ENCODE measurements at regions not wholly inside any gene's neighbourhood (a gene's known extent, or its start where the extent isn't known, plus 50 kb on each side); places are given as distances from the start of the nearest gene placed in this dataset.

GRCh38 chr2:22290302-22290701 is 1094.7 kb upstream of the KLHL29 start:
- Histone ChIP-seq H3K9me3 (no peaks in the 10 kb centered on the region), H3K27ac (no peak overlapping the region), H3K36me3 (no peaks in the 10 kb centered on the region), H3K27me3 (no peaks in the 10 kb centered on the region), H3K4me1 (no peaks in the 10 kb centered on the region), H3K4me3 (no peak overlapping the region)
- 59 to 86% (median 73%) methylated on average over 1 of the region's 1 CpG for WGBS, 5 donors
- intact Hi-C loops (cut with DNase I; ENCODE audit: low total_unique reads): no loop called here
- DNase-seq: no peak
- TF ChIP-seq POLR2A (IDR thresholded peaks at IDR 0.05) (no peak), EP300 (IDR thresholded peaks at IDR 0.05) (no peak), POLR2AphosphoS5 (IDR thresholded peaks at IDR 0.05) (no peak)
- TF ChIP-seq, protein P1, sequence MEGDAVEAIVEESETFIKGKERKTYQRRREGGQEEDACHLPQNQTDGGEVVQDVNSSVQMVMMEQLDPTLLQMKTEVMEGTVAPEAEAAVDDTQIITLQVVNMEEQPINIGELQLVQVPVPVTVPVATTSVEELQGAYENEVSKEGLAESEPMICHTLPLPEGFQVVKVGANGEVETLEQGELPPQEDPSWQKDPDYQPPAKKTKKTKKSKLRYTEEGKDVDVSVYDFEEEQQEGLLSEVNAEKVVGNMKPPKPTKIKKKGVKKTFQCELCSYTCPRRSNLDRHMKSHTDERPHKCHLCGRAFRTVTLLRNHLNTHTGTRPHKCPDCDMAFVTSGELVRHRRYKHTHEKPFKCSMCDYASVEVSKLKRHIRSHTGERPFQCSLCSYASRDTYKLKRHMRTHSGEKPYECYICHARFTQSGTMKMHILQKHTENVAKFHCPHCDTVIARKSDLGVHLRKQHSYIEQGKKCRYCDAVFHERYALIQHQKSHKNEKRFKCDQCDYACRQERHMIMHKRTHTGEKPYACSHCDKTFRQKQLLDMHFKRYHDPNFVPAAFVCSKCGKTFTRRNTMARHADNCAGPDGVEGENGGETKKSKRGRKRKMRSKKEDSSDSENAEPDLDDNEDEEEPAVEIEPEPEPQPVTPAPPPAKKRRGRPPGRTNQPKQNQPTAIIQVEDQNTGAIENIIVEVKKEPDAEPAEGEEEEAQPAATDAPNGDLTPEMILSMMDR (IDR thresholded peaks at IDR 0.05): no peak

- WGBS, 5 donors: 67 to 73% (median 72%) methylated on average over 4 of the region's 4 CpGs
- intact Hi-C loops (cut with DNase I; ENCODE audit: low total_unique reads): no loop called here
- H3K9me3 ChIP-seq: no peaks in the 10 kb centered on the region
- H3K4me1 ChIP-seq: no peaks in the 10 kb centered on the region
- no peak overlapping the region for H3K4me3 ChIP-seq
- TF ChIP-seq, protein P1 (IDR thresholded peaks at IDR 0.05): no peak
- TF ChIP-seq POLR2A (IDR thresholded peaks at IDR 0.05) (no peak), POLR2AphosphoS5 (IDR thresholded peaks at IDR 0.05) (no peak), EP300 (IDR thresholded peaks at IDR 0.05) (no peak)
- H3K36me3 ChIP-seq: no peaks in the 10 kb centered on the region
- no peak overlapping the region for H3K27ac ChIP-seq
- no peak for DNase-seq
- H3K27me3 ChIP-seq: no peaks in the 10 kb centered on the region
Observed at GRCh38 chr2:22290909-22291473, 1094.0 kb upstream of the KLHL29 start.

DNA sequence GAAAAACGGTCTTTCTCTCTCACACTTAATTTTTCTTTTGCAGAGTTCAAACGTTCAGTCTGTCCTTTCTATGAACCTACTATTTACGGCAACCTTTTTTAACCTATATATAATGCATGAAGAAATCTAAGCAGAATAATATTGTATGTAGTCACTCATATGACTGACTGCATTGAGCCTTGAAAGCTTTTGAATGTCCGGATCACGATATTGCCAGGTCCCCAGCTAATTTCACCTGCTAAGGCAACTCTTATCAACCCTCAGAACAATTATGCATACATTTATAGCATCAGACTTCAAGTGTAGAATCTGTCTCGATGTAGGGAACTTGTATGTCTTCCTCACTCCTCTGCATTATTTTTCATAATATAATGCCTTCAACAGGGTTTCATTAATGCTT is 1083.8 kb upstream of the KLHL29 start:
- DNase-seq: no peak
- no peaks in the 10 kb centered on the region for H3K36me3 ChIP-seq
- intact Hi-C loops (cut with DNase I; ENCODE audit: low total_unique reads): no loop called here
- H3K27me3 ChIP-seq: no peaks in the 10 kb centered on the region
- H3K4me1 ChIP-seq: no peaks in the 10 kb centered on the region
- peaks cover 4 to 15% (median 10%) of the 10 kb centered on the region in 4 donors for H3K9me3 ChIP-seq
- TF ChIP-seq POLR2AphosphoS5 (IDR thresholded peaks at IDR 0.05): no peak
- TF ChIP-seq, protein P1 (IDR thresholded peaks at IDR 0.05): no peak
- TF ChIP-seq EP300 (IDR thresholded peaks at IDR 0.05): no peak
- no peak for TF ChIP-seq POLR2A (IDR thresholded peaks at IDR 0.05)
- no peak overlapping the region for H3K4me3 ChIP-seq
- WGBS, 5 donors: 61 to 76% (median 75%) methylated on average over 6 of the region's 6 CpGs
- no peak overlapping the region for H3K27ac ChIP-seq

- Histone ChIP-seq H3K9me3 (peaks cover 0 to 16% (median 5%) of the 10 kb centered on the region in 4 donors), H3K4me1 (no peaks in the 10 kb centered on the region), H3K27ac (no peak overlapping the region), H3K27me3 (no peaks in the 10 kb centered on the region), H3K36me3 (no peaks in the 10 kb centered on the region), H3K4me3 (no peak overlapping the region)
- TF ChIP-seq POLR2A (IDR thresholded peaks at IDR 0.05) (no peak), EP300 (IDR thresholded peaks at IDR 0.05) (no peak), POLR2AphosphoS5 (IDR thresholded peaks at IDR 0.05) (no peak)
- TF ChIP-seq, protein P1 (IDR thresholded peaks at IDR 0.05): no peak
- WGBS, 5 donors: 53 to 85% (median 75%) methylated on average over 4 of the region's 4 CpGs
- intact Hi-C loops (cut with DNase I; ENCODE audit: low total_unique reads): no loop called here
- DNase-seq: no peak
Observed at GRCh38 chr2:22326250-22326649, 1058.7 kb upstream of the KLHL29 start.
